Chondrocyte (in vitro differentiated cells): ENCODE measurements at regions not wholly inside any gene's neighbourhood (a gene's known extent, or its start where the extent isn't known, plus 50 kb on each side); places are given as distances from the start of the nearest gene placed in this dataset.

Experiments
- DNase-seq: peaks from one replicate; pipeline ENCODE4 v3.0.0; 2021; ENCODE audit warnings: mixed read lengths, low spot score
- H3K27ac Mint-ChIP-seq: one replicate; pipeline ENCODE4 v1.8.0; 2021; ENCODE audit warnings: mild to moderate bottlenecking, moderate library complexity, mixed read lengths; ENCODE audit not compliant: unreplicated experiment
- H3K27me3 Mint-ChIP-seq: 2 replicates; pipeline ENCODE4 v1.8.0; 2021; ENCODE audit warnings: low read depth, mixed read lengths
- H3K36me3 Mint-ChIP-seq: 2 replicates; pipeline ENCODE4 v1.8.0; 2021; ENCODE audit warnings: low read depth, mixed read lengths
- H3K4me1 Mint-ChIP-seq: 2 replicates; pipeline ENCODE4 v1.8.0; 2021; ENCODE audit warnings: low read depth, mild to moderate bottlenecking, mixed read lengths
- H3K4me3 Mint-ChIP-seq: one replicate; pipeline ENCODE4 v1.8.0; 2021; ENCODE audit warnings: mild to moderate bottlenecking, moderate library complexity, mixed read lengths; ENCODE audit not compliant: unreplicated experiment
- H3K9me3 Mint-ChIP-seq: 2 replicates; pipeline ENCODE4 v1.8.0; 2021; ENCODE audit warnings: low read depth, mixed read lengths
- CTCF ChIP-seq: fragments of 200-600 bp; sonication (generic); IDR thresholded peaks from 2 replicates; pipeline ENCODE4 v1.5.0; 2021; ENCODE audit warnings: antibody characterized with exemption, mild to moderate bottlenecking, moderate library complexity

- H3K27ac Mint-ChIP-seq: no peak overlapping the region
- H3K4me1 Mint-ChIP-seq: peaks cover 22% of the 10 kb centered on the region
- no peaks in the 10 kb centered on the region for H3K9me3 Mint-ChIP-seq
- H3K36me3 Mint-ChIP-seq: no peaks in the 10 kb centered on the region
- DNase-seq: no peak
- no peaks in the 10 kb centered on the region for H3K27me3 Mint-ChIP-seq
- H3K4me3 Mint-ChIP-seq: no peak overlapping the region
- TF ChIP-seq CTCF: no peak
Measured at GRCh38 chr12:105744371-105745058, 394.2 kb downstream of the NUAK1 start.

GRCh38 chr12:105745811-105746210 is 392.9 kb downstream of the NUAK1 start:
- no peaks in the 10 kb centered on the region for H3K36me3 Mint-ChIP-seq
- H3K4me1 Mint-ChIP-seq: peaks cover 22% of the 10 kb centered on the region
- no peaks in the 10 kb centered on the region for H3K9me3 Mint-ChIP-seq
- DNase-seq: no peak
- no peaks in the 10 kb centered on the region for H3K27me3 Mint-ChIP-seq
- no peak overlapping the region for H3K4me3 Mint-ChIP-seq
- H3K27ac Mint-ChIP-seq: peak overlapping the region; percentile 49
- TF ChIP-seq CTCF: no peak

GRCh38 chr12:105748806-105749600 is 389.8 kb downstream of the NUAK1 start:
- H3K36me3 Mint-ChIP-seq: no peaks in the 10 kb centered on the region
- no peaks in the 10 kb centered on the region for H3K27me3 Mint-ChIP-seq
- H3K4me3 Mint-ChIP-seq: peak overlapping the region; percentile 2
- no peak for TF ChIP-seq CTCF
- no peak for DNase-seq
- peak overlapping the region; percentile 95 for H3K27ac Mint-ChIP-seq
- H3K9me3 Mint-ChIP-seq: no peaks in the 10 kb centered on the region
- H3K4me1 Mint-ChIP-seq: peaks cover 18% of the 10 kb centered on the region

GRCh38 chr12:105750096-105750495 is 388.7 kb downstream of the NUAK1 start:
- TF ChIP-seq CTCF: no peak
- peaks cover 19% of the 10 kb centered on the region for H3K4me1 Mint-ChIP-seq
- H3K27me3 Mint-ChIP-seq: no peaks in the 10 kb centered on the region
- peak overlapping the region; percentile 95 for H3K27ac Mint-ChIP-seq
- no peak for DNase-seq
- H3K36me3 Mint-ChIP-seq: no peaks in the 10 kb centered on the region
- no peak overlapping the region for H3K4me3 Mint-ChIP-seq
- no peaks in the 10 kb centered on the region for H3K9me3 Mint-ChIP-seq

- Mint-ChIP-seq H3K4me3 (no peak overlapping the region), H3K9me3 (no peaks in the 10 kb centered on the region), H3K4me1 (peaks cover 2% of the 10 kb centered on the region), H3K27me3 (no peaks in the 10 kb centered on the region), H3K27ac (no peak overlapping the region), H3K36me3 (no peaks in the 10 kb centered on the region)
- DNase-seq: no peak
- TF ChIP-seq CTCF: no peak
Measured at GRCh38 chr12:105754313-105754712, 384.4 kb downstream of the NUAK1 start.
